Endodermal cell (in vitro differentiated cells): ENCODE measurements at regions not wholly inside any gene's neighbourhood (a gene's known extent, or its start where the extent isn't known, plus 50 kb on each side); places are given as distances from the start of the nearest gene placed in this dataset.

Experiments used
- DNase-seq: peaks from one replicate; pipeline ENCODE4 v3.0.0-alpha.2; 2017
- H3K27ac ChIP-seq: 2 replicates; pipeline ENCODE4 v1.5.1; 2013; ENCODE audit warnings: mild to moderate bottlenecking, low read depth, low read length, moderate library complexity
- H3K27me3 ChIP-seq: 2 replicates; pipeline ENCODE4 v1.6.1; 2013; ENCODE audit warnings: mild to moderate bottlenecking, low read length, moderate library complexity; ENCODE audit not compliant: insufficient read depth, control insufficient read depth, poor library complexity, severe bottlenecking
- H3K36me3 ChIP-seq: 2 replicates; pipeline ENCODE4 v1.7.0; 2013; ENCODE audit warnings: mild to moderate bottlenecking, low read length, moderate library complexity; ENCODE audit not compliant: control insufficient read depth, insufficient read depth
- H3K4me1 ChIP-seq: one replicate; pipeline ENCODE4 v1.7.0; 2013; ENCODE audit warnings: low read length; ENCODE audit not compliant: control insufficient read depth, insufficient read depth
- H3K4me3 ChIP-seq: 2 replicates; pipeline ENCODE4 v1.5.1; 2013; ENCODE audit warnings: mild to moderate bottlenecking, low read length, moderate library complexity
- H3K9ac ChIP-seq: 2 replicates; pipeline ENCODE4 v1.6.1; 2013; ENCODE audit warnings: mild to moderate bottlenecking, low read length, moderate library complexity; ENCODE audit not compliant: poor library complexity, severe bottlenecking; ENCODE audit errors: extremely low read depth
- H3K9me3 ChIP-seq: 2 replicates; pipeline ENCODE4 v1.6.1; 2013; ENCODE audit warnings: mild to moderate bottlenecking, low read length, moderate library complexity; ENCODE audit not compliant: control insufficient read depth
- H3K27ac Mint-ChIP-seq: 2 replicates; pipeline ENCODE4 v1.8.0; 2020; ENCODE audit warnings: mixed read lengths
- H3K27me3 Mint-ChIP-seq: 2 replicates; pipeline ENCODE4 v1.8.0; 2021; ENCODE audit warnings: mild to moderate bottlenecking, mixed read lengths; ENCODE audit not compliant: insufficient read depth
- H3K36me3 Mint-ChIP-seq: 2 replicates; pipeline ENCODE4 v1.8.0; 2020; ENCODE audit warnings: low read depth, mixed read lengths
- H3K4me1 Mint-ChIP-seq: 2 replicates; pipeline ENCODE4 v1.8.0; 2020; ENCODE audit warnings: mixed read lengths
- H3K4me3 Mint-ChIP-seq: 2 replicates; pipeline ENCODE4 v1.8.0; 2020; ENCODE audit warnings: mild to moderate bottlenecking, moderate library complexity, mixed read lengths
- H3K9me3 Mint-ChIP-seq: 2 replicates; pipeline ENCODE4 v1.8.0; 2020; ENCODE audit warnings: mild to moderate bottlenecking, mixed read lengths
- CTCF ChIP-seq: fragments of 200-600 bp; sonication (generic); conservative IDR thresholded peaks from 2 replicates; pipeline ENCODE4 v1.5.0; 2021; ENCODE audit warnings: antibody characterized with exemption, mild to moderate bottlenecking
- WGBS, 2 experiments: methylation state at CpG; one replicate each; pipeline versions ENCODE4 v1.1.5 to v1.1.7; 2013; ENCODE audit warnings: missing lambda C conversion rate in 2 of 2, mixed read lengths in 1 of 2; ENCODE audit not compliant: insufficient coverage in 1 of 2, insufficient read length in 1 of 2; 5-methylcytosine and 5-hydroxymethylcytosine counted together

GRCh38 chr7:25279705-25280104 is 51.4 kb upstream of the NPVF start:
- no peaks in the 10 kb centered on the region for H3K36me3 Mint-ChIP-seq
- no peak for DNase-seq
- H3K4me3 Mint-ChIP-seq, result no peak overlapping the region
- Histone ChIP-seq H3K27me3 (no peaks in the 10 kb centered on the region), H3K4me3 (no peak overlapping the region), H3K27ac (no peak overlapping the region), H3K9ac (no peak overlapping the region), H3K4me1 (no peaks in the 10 kb centered on the region), H3K9me3 (no peaks in the 10 kb centered on the region), H3K36me3 (no peaks in the 10 kb centered on the region)
- TF ChIP-seq CTCF, result no peak
- peaks cover 1% of the 10 kb centered on the region for H3K4me1 Mint-ChIP-seq
- H3K27ac Mint-ChIP-seq, result no peak overlapping the region
- WGBS, 2 experiments, result 86 to 88% methylated on average over 2 to 4 of the region's 4 CpGs
- H3K9me3 Mint-ChIP-seq, result no peaks in the 10 kb centered on the region
- H3K27me3 Mint-ChIP-seq, result peaks cover 1% of the 10 kb centered on the region

GRCh38 chr7:25280181-25280580 is 51.9 kb upstream of the NPVF start:
- TF ChIP-seq CTCF, result no peak

GRCh38 chr7:25282194-25282593 is 53.9 kb upstream of the NPVF start:
- 95 to 96% methylated on average over 7 to 8 of the region's 8 CpGs for WGBS, 2 experiments
- H3K27me3 Mint-ChIP-seq, result peaks cover 1% of the 10 kb centered on the region
- Histone ChIP-seq H3K4me3 (no peak overlapping the region), H3K36me3 (no peaks in the 10 kb centered on the region), H3K27me3 (no peaks in the 10 kb centered on the region), H3K9me3 (no peaks in the 10 kb centered on the region), H3K27ac (no peak overlapping the region), H3K4me1 (peaks cover 5% of the 10 kb centered on the region), H3K9ac (no peak overlapping the region)
- H3K4me1 Mint-ChIP-seq, result peaks cover 19% of the 10 kb centered on the region
- H3K9me3 Mint-ChIP-seq, result no peaks in the 10 kb centered on the region
- DNase-seq, result no peak
- no peak overlapping the region for H3K4me3 Mint-ChIP-seq
- no peaks in the 10 kb centered on the region for H3K36me3 Mint-ChIP-seq
- no peak overlapping the region for H3K27ac Mint-ChIP-seq
- no peak for TF ChIP-seq CTCF

More at GRCh38 chr7:25280181-25280580, 51.9 kb upstream of the NPVF start:
- no peaks in the 10 kb centered on the region for H3K36me3 Mint-ChIP-seq
- Histone ChIP-seq H3K4me1 (no peaks in the 10 kb centered on the region), H3K27ac (no peak overlapping the region), H3K4me3 (no peak overlapping the region), H3K27me3 (no peaks in the 10 kb centered on the region), H3K9me3 (no peaks in the 10 kb centered on the region), H3K36me3 (no peaks in the 10 kb centered on the region), H3K9ac (no peak overlapping the region)
- H3K27me3 Mint-ChIP-seq, result peaks cover 1% of the 10 kb centered on the region
- WGBS, 2 experiments, result 95% methylated on average over 3 of the region's 3 CpGs; no CpG with 5 or more reads in 1 of the 2 experiments
- H3K27ac Mint-ChIP-seq, result no peak overlapping the region
- H3K4me3 Mint-ChIP-seq, result no peak overlapping the region
- no peaks in the 10 kb centered on the region for H3K9me3 Mint-ChIP-seq
- peaks cover 6% of the 10 kb centered on the region for H3K4me1 Mint-ChIP-seq
- DNase-seq, result no peak
